ENCODE measurements at regions not wholly inside any gene's neighbourhood (a gene's known extent, or its start where the extent isn't known, plus 50 kb on each side); places are given as distances from the start of the nearest gene placed in this dataset.

DNA sequence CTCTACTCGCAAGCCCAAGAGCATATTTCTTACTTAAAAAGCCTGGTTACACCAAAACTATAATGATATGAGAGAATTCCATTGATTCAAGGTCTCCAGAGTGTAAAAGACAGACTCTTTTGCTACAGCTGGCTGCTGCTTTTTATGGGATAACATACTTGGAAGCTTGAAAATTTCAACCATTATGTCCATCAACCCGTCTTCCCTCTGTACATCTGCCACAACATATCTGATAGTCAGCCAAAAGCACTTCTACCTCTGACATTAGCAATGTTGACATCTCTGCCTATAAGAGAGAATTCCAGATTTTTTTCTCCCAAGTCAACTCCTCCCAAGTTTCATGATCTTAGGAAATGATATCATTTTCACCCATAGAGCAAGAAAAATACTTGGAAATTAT, 54.4 kb upstream of the IQCM start:
- Histone ChIP-seq H3K4me3 (no peak overlapping the region), H3K4me1 (replicated peaks in 1 of 2) (no peaks in the 10 kb centered on the region), H3K27ac (no peak overlapping the region)
- in situ Hi-C loops (cut with MboI; ENCODE audit: low pct_unique_long_range_greater_than_20kb in 2 of 9, low sequenced_read_pairs in 9 of 9, unreplicated experiment in 9 of 9), result no loop called here
- no peak for ATAC-seq (replicated peaks in 6 of 8)
- 43 to 100% (median 86%) methylated on average over 1 to 2 of the region's 2 CpGs; no CpG with 5 or more reads in 2 of the 10 experiments for WGBS, 10 experiments

GRCh38 chr4:149881744-149882143, 66.1 kb upstream of the IQCM start:
- Histone ChIP-seq H3K4me3 (no peak overlapping the region), H3K4me1 (replicated peaks in 1 of 2) (peaks cover 0 to 13% of the 10 kb centered on the region in 2 donors), H3K27ac (no peak overlapping the region)
- no peak for ATAC-seq (replicated peaks in 6 of 8)
- 57 to 100% (median 100%) methylated on average over 1 of the region's 1 CpG; no CpG with 5 or more reads in 3 of the 10 experiments for WGBS, 10 experiments
- in situ Hi-C loops (cut with MboI; ENCODE audit: low pct_unique_long_range_greater_than_20kb in 2 of 9, low sequenced_read_pairs in 9 of 9, unreplicated experiment in 9 of 9), result loop anchor here in 3 of 9 experiments (25.0 kb wide), 2 partner anchors 319 to 519 kb away; no protein-coding TSS in a partner anchor

GRCh38 chr4:149882251-149882650, 66.6 kb upstream of the IQCM start:
- 40 to 100% (median 80%) methylated on average over 1 of the region's 1 CpG; no CpG with 5 or more reads in 3 of the 10 experiments for WGBS, 10 experiments
- in situ Hi-C loops (cut with MboI; ENCODE audit: low pct_unique_long_range_greater_than_20kb in 2 of 9, low sequenced_read_pairs in 9 of 9, unreplicated experiment in 9 of 9), result loop anchor here in 3 of 9 experiments (25.0 kb wide), 2 partner anchors 320 to 520 kb away; no protein-coding TSS in a partner anchor
- Histone ChIP-seq H3K4me3 (no peak overlapping the region), H3K4me1 (replicated peaks in 1 of 2) (peaks cover 0 to 13% of the 10 kb centered on the region in 2 donors), H3K27ac (no peak overlapping the region)
- ATAC-seq (replicated peaks in 6 of 8), result no peak

GRCh38 chr4:149884046-149884445, 68.4 kb upstream of the IQCM start:
- H3K4me3 ChIP-seq, result no peak overlapping the region
- ATAC-seq (replicated peaks in 6 of 8), result no peak
- 32 to 96% (median 80%) methylated on average over 4 to 6 of the region's 6 CpGs for WGBS, 10 experiments
- H3K4me1 ChIP-seq (replicated peaks in 1 of 2), result peaks cover 0 to 13% of the 10 kb centered on the region in 2 donors
- H3K27ac ChIP-seq, result no peak overlapping the region
- in situ Hi-C loops (cut with MboI; ENCODE audit: low pct_unique_long_range_greater_than_20kb in 2 of 9, low sequenced_read_pairs in 9 of 9, unreplicated experiment in 9 of 9), result loop anchor here in 3 of 9 experiments (25.0 kb wide), 2 partner anchors 322 to 522 kb away; no protein-coding TSS in a partner anchor

- Histone ChIP-seq H3K4me1 (replicated peaks in 1 of 2) (peaks cover 0 to 13% of the 10 kb centered on the region in 2 donors), H3K4me3 (no peak overlapping the region), H3K27ac (no peak overlapping the region)
- in situ Hi-C loops (cut with MboI; ENCODE audit: low pct_unique_long_range_greater_than_20kb in 2 of 9, low sequenced_read_pairs in 9 of 9, unreplicated experiment in 9 of 9), result loop anchor here in 3 of 9 experiments (25.0 kb wide), 2 partner anchors 322 to 522 kb away; no protein-coding TSS in a partner anchor
- no peak for ATAC-seq (replicated peaks in 6 of 8)
- WGBS, 10 experiments, result 60 to 100% (median 78%) methylated on average over 1 to 3 of the region's 3 CpGs; no CpG with 5 or more reads in 1 of the 10 experiments
Observed at GRCh38 chr4:149884529-149885181, 69.0 kb upstream of the IQCM start.

- Histone ChIP-seq H3K4me1 (replicated peaks in 1 of 2) (peaks cover 0 to 13% of the 10 kb centered on the region in 2 donors), H3K27ac (no peak overlapping the region), H3K4me3 (no peak overlapping the region)
- peak in 5 of 8 experiments; percentile 80 to 90 (median 86) for ATAC-seq (replicated peaks in 6 of 8)
- in situ Hi-C loops (cut with MboI; ENCODE audit: low pct_unique_long_range_greater_than_20kb in 2 of 9, low sequenced_read_pairs in 9 of 9, unreplicated experiment in 9 of 9), result loop anchor here in 3 of 9 experiments (25.0 kb wide), 2 partner anchors 324 to 524 kb away; no protein-coding TSS in a partner anchor
Observed at GRCh38 chr4:149885896-149886295, 70.3 kb upstream of the IQCM start.

GRCh38 chr4:149886786-149887490, 71.3 kb upstream of the IQCM start:
- no peak overlapping the region for H3K4me3 ChIP-seq
- H3K4me1 ChIP-seq (replicated peaks in 1 of 2), result peaks cover 0 to 13% of the 10 kb centered on the region in 2 donors
- no peak overlapping the region for H3K27ac ChIP-seq
- peak in 3 of 8 experiments; percentile 38 to 96 (median 94) for ATAC-seq (replicated peaks in 6 of 8)
- in situ Hi-C loops (cut with MboI; ENCODE audit: low pct_unique_long_range_greater_than_20kb in 2 of 9, low sequenced_read_pairs in 9 of 9, unreplicated experiment in 9 of 9), result loop anchor here in 3 of 9 experiments (25.0 kb wide), 2 partner anchors 325 to 525 kb away; no protein-coding TSS in a partner anchor
- WGBS, 10 experiments, result 2 to 100% (median 85%) methylated on average over 1 to 3 of the region's 3 CpGs

DNA sequence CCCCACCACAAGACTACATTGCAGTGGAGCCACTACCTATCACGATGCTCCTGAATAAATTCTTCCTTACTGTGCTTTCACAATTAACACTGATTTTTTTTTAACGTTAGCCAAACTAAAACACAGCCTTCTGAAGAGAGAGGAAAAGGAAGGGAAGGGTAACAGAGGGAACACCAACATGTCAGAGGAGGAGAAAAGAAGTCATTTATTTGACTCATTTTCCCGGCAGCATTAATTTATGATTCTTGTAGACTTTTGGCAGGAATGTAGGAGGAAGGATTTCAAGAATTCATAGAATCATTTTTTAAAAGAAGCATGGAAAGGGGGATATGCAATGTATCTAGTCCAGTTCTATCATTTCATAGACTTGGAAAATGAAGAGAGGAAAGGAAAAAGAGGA, 74.3 kb upstream of the IQCM start:
- H3K27ac ChIP-seq, result no peak overlapping the region
- H3K4me3 ChIP-seq, result no peak overlapping the region
- WGBS, 10 experiments, result 36 to 100% (median 85%) methylated on average over 2 to 3 of the region's 3 CpGs; no CpG with 5 or more reads in 1 of the 10 experiments
- H3K4me1 ChIP-seq (replicated peaks in 1 of 2), result peaks cover 0 to 13% of the 10 kb centered on the region in 2 donors
- in situ Hi-C loops (cut with MboI; ENCODE audit: low pct_unique_long_range_greater_than_20kb in 2 of 9, low sequenced_read_pairs in 9 of 9, unreplicated experiment in 9 of 9), result loop anchor here in 3 of 9 experiments (10.0 to 25.0 kb wide), 3 partner anchors 328 to 528 kb away; no protein-coding TSS in a partner anchor
- no peak for ATAC-seq (replicated peaks in 6 of 8)

- in situ Hi-C loops (cut with MboI; ENCODE audit: low pct_unique_long_range_greater_than_20kb in 2 of 9, low sequenced_read_pairs in 9 of 9, unreplicated experiment in 9 of 9), result loop anchor here in 3 of 9 experiments (10.0 to 25.0 kb wide), 3 partner anchors 328 to 528 kb away; no protein-coding TSS in a partner anchor
- H3K4me3 ChIP-seq, result no peak overlapping the region
- no peak for ATAC-seq (replicated peaks in 6 of 8)
- peaks cover 0 to 11% of the 10 kb centered on the region in 2 donors for H3K4me1 ChIP-seq (replicated peaks in 1 of 2)
- WGBS, 10 experiments, result 20 to 60% (median 43%) methylated on average over 1 of the region's 1 CpG; no CpG with 5 or more reads in 4 of the 10 experiments
- no peak overlapping the region for H3K27ac ChIP-seq
Observed at GRCh38 chr4:149890531-149890930, 74.9 kb upstream of the IQCM start.

DNA sequence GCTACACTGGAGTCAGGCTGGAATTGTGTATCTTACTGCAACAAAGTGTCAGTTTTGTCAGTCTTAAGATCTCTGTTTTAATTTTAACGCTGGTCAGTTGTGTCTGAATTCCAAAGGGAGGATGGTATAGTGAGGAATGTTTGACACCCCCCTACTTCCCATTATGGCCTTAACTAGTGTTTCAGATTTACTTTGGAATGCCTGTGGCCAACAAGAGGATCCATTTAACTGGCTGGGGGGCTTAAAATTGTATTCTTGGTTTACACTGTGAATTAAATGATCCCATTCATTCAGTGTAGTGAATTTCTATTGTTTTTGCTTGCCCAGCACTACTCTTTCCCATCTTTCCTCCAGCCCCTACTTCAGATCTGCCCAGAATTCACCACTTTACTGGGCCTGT, 75.8 kb upstream of the IQCM start:
- 71 to 100% (median 83%) methylated on average over 1 of the region's 1 CpG; no CpG with 5 or more reads in 5 of the 10 experiments for WGBS, 10 experiments
- no peak overlapping the region for H3K4me3 ChIP-seq
- no peak overlapping the region for H3K27ac ChIP-seq
- no peak for ATAC-seq (replicated peaks in 6 of 8)
- in situ Hi-C loops (cut with MboI; ENCODE audit: low pct_unique_long_range_greater_than_20kb in 2 of 9, low sequenced_read_pairs in 9 of 9, unreplicated experiment in 9 of 9), result loop anchor here in 3 of 9 experiments (10.0 to 25.0 kb wide), 3 partner anchors 329 to 529 kb away; no protein-coding TSS in a partner anchor
- H3K4me1 ChIP-seq (replicated peaks in 1 of 2), result peaks cover 0 to 2% of the 10 kb centered on the region in 2 donors

GRCh38 chr4:149896432-149896831, 80.8 kb upstream of the IQCM start:
- Histone ChIP-seq H3K27ac (no peak overlapping the region), H3K4me3 (no peak overlapping the region), H3K4me1 (replicated peaks in 1 of 2) (no peaks in the 10 kb centered on the region)
- in situ Hi-C loops (cut with MboI; ENCODE audit: low pct_unique_long_range_greater_than_20kb in 2 of 9, low sequenced_read_pairs in 9 of 9, unreplicated experiment in 9 of 9), result loop anchor here in 3 of 9 experiments (10.0 to 25.0 kb wide), 3 partner anchors 334 to 534 kb away; no protein-coding TSS in a partner anchor
- ATAC-seq (replicated peaks in 6 of 8), result peak in 4 of 8 experiments; percentile 58 to 94 (median 73)
- 60 to 100% (median 92%) methylated on average over 1 of the region's 1 CpG; no CpG with 5 or more reads in 4 of the 10 experiments for WGBS, 10 experiments

DNA sequence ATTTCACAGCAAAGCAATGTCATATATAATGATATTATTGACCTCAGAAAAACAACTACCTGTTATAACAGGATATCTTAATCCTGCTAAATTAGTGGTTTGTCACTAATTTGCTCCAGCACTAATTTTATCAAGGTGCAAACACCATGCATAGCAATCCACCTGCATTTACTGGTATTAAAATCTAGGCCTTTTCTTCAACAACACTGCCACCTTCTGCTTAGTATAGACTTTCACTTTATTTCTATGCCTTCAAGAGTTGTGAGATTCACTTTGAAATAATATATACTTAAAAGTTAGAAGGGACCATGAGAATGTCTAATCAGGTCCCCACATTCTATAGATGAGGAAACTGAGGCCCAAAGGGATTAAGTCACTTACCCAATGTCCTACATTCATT, 82.1 kb upstream of the IQCM start:
- peak in 4 of 8 experiments; percentile 36 to 65 (median 48) for ATAC-seq (replicated peaks in 6 of 8)
- H3K4me3 ChIP-seq, result no peak overlapping the region
- in situ Hi-C loops (cut with MboI; ENCODE audit: low pct_unique_long_range_greater_than_20kb in 2 of 9, low sequenced_read_pairs in 9 of 9, unreplicated experiment in 9 of 9), result loop anchor here in 3 of 9 experiments (10.0 to 25.0 kb wide), 3 partner anchors 335 to 535 kb away; no protein-coding TSS in a partner anchor
- H3K4me1 ChIP-seq (replicated peaks in 1 of 2), result peaks cover 0 to 8% of the 10 kb centered on the region in 2 donors
- H3K27ac ChIP-seq, result no peak overlapping the region

- WGBS, 10 experiments, result 67 to 98% (median 90%) methylated on average over 2 to 5 of the region's 5 CpGs
- no peak for ATAC-seq (replicated peaks in 6 of 8)
Observed at GRCh38 chr4:149901128-149901527, 85.5 kb upstream of the IQCM start.

More at GRCh38 chr4:149901128-149901527, 85.5 kb upstream of the IQCM start:
- Histone ChIP-seq H3K27ac (no peak overlapping the region), H3K4me1 (replicated peaks in 1 of 2) (peaks cover 0 to 10% of the 10 kb centered on the region in 2 donors), H3K4me3 (no peak overlapping the region)
- in situ Hi-C loops (cut with MboI; ENCODE audit: low pct_unique_long_range_greater_than_20kb in 2 of 9, low sequenced_read_pairs in 9 of 9, unreplicated experiment in 9 of 9), result no loop called here

All from motor neuron (in vitro differentiated cells).